ENCODE measurements at regions not wholly inside any gene's neighbourhood (a gene's known extent, or its start where the extent isn't known, plus 50 kb on each side); places are given as distances from the start of the nearest gene placed in this dataset.

- DNase-seq: no peak
Measured at GRCh38 chr9:85884256-85884655, 56.7 kb upstream of the NAA35 start.

GRCh38 chr9:85890962-85891361, 50.0 kb upstream of the NAA35 start:
- no peak for DNase-seq

Data from NCI-H146 (cell line).